KMS-11 (cell line): ENCODE measurements at regions not wholly inside any gene's neighbourhood (a gene's known extent, or its start where the extent isn't known, plus 50 kb on each side); places are given as distances from the start of the nearest gene placed in this dataset.

Experiments
- H2AFZ ChIP-seq: fragments of 200-600 bp; sonication (generic); 2 replicates; pipeline ENCODE4 v1.6.1; 2016; ENCODE audit warnings: antibody characterized with exemption, mixed run types, low read depth
- H3K27ac ChIP-seq: fragments of 200-600 bp; sonication (generic); 2 replicates; pipeline ENCODE4 v1.6.1; 2016; ENCODE audit warnings: mild to moderate bottlenecking, mixed run types
- H3K27me3 ChIP-seq: fragments of 200-600 bp; sonication (generic); 2 replicates; pipeline ENCODE4 v1.6.1; 2017; ENCODE audit warnings: mild to moderate bottlenecking, low read depth, mixed run types, moderate library complexity; ENCODE audit not compliant: insufficient read depth
- H3K36me3 ChIP-seq: fragments of 200-600 bp; sonication (generic); 2 replicates; pipeline ENCODE4 v1.6.1; 2017; ENCODE audit warnings: mild to moderate bottlenecking, mixed run types; ENCODE audit not compliant: insufficient read depth
- H3K4me1 ChIP-seq: fragments of 200-600 bp; sonication (generic); 2 replicates; pipeline ENCODE4 v1.6.1; 2016; ENCODE audit warnings: mild to moderate bottlenecking, low read depth, mixed run types; ENCODE audit not compliant: poor library complexity, severe bottlenecking
- H3K4me2 ChIP-seq: fragments of 200-600 bp; sonication (generic); 2 replicates; pipeline ENCODE4 v1.7.0; 2016; ENCODE audit warnings: mild to moderate bottlenecking, mixed run types
- H3K4me3 ChIP-seq: fragments of 200-600 bp; sonication (generic); IDR thresholded peaks from 2 replicates; pipeline ENCODE4 v1.6.1; 2017; ENCODE audit warnings: low read depth, low read length, mixed read lengths; ENCODE audit not compliant: insufficient read depth
- H3K79me2 ChIP-seq: fragments of 200-600 bp; sonication (generic); 2 replicates; pipeline ENCODE4 v1.6.1; 2016; ENCODE audit warnings: low read depth, mixed run types; ENCODE audit not compliant: insufficient read depth
- H3K9ac ChIP-seq: fragments of 200-600 bp; sonication (generic); 2 replicates; pipeline ENCODE4 v1.6.1; 2016; ENCODE audit warnings: mild to moderate bottlenecking, mixed run types
- H4K20me1 ChIP-seq: fragments of 200-600 bp; sonication (generic); 2 replicates; pipeline ENCODE4 v1.6.1; 2016; ENCODE audit warnings: mild to moderate bottlenecking, mixed run types; ENCODE audit not compliant: insufficient read depth
- TF ChIP-seq, protein P1 (sequence below): fragments of 200-600 bp; sonication (generic); conservative IDR thresholded peaks from 2 replicates; pipeline ENCODE4 v1.6.1; 2017; ENCODE audit warnings: low read depth, mild to moderate bottlenecking, antibody characterized with exemption, low read length, moderate library complexity, mixed read lengths

DNA sequence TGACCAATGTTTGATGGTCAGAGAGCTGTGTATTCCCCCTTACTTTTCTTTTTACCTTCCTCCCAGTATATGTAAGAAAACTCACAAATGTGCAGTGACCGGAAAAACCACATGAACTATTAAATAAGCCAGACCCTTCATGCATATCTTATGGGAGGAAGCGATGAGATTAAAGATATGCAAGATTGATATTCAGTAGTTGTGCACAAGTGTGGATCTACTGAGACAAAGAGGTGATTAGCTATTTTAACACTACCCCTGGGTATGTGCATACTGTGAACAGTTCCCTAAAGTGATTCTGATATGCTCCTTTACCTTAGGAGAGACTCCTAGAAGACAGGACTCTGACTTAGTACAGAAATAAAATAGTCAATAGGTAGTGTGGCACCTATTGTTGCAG lies 328.3 kb downstream of the EPHA4 start:
- Histone ChIP-seq H3K36me3 (no peaks in the 10 kb centered on the region), H3K9ac (no peak overlapping the region), H3K27me3 (no peaks in the 10 kb centered on the region), H3K4me2 (no peak overlapping the region), H4K20me1 (no peaks in the 10 kb centered on the region), H3K27ac (no peak overlapping the region), H3K4me3 (no peak overlapping the region), H3K79me2 (no peaks in the 10 kb centered on the region), H3K4me1 (no peaks in the 10 kb centered on the region), H2AFZ (no peak overlapping the region)
- TF ChIP-seq, protein P1, sequence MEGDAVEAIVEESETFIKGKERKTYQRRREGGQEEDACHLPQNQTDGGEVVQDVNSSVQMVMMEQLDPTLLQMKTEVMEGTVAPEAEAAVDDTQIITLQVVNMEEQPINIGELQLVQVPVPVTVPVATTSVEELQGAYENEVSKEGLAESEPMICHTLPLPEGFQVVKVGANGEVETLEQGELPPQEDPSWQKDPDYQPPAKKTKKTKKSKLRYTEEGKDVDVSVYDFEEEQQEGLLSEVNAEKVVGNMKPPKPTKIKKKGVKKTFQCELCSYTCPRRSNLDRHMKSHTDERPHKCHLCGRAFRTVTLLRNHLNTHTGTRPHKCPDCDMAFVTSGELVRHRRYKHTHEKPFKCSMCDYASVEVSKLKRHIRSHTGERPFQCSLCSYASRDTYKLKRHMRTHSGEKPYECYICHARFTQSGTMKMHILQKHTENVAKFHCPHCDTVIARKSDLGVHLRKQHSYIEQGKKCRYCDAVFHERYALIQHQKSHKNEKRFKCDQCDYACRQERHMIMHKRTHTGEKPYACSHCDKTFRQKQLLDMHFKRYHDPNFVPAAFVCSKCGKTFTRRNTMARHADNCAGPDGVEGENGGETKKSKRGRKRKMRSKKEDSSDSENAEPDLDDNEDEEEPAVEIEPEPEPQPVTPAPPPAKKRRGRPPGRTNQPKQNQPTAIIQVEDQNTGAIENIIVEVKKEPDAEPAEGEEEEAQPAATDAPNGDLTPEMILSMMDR = no peak

DNA sequence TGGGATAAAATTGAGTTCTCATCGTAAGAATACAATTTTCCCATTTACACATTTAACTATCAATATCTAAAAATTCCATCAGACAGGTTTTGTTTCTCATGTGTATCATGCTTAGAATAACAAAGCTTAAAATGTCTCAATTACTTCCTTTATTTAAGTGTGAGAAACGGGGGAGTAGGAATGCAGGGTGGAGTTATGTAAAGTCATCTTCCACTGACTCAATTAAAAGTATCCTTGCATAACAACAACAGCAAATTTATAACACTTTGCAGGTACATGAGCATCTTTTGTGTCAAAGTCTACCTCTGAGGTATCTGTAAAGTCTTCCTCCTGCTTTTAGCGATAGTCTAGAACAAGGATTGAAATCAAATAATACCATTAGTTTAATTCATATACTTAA lies 327.1 kb downstream of the EPHA4 start:
- Histone ChIP-seq H3K36me3 (no peaks in the 10 kb centered on the region), H3K4me2 (no peak overlapping the region), H4K20me1 (no peaks in the 10 kb centered on the region), H3K9ac (no peak overlapping the region), H3K79me2 (no peaks in the 10 kb centered on the region), H2AFZ (no peak overlapping the region), H3K27ac (no peak overlapping the region), H3K4me1 (no peaks in the 10 kb centered on the region), H3K4me3 (no peak overlapping the region), H3K27me3 (no peaks in the 10 kb centered on the region)
- TF ChIP-seq, protein P1 = no peak

DNA sequence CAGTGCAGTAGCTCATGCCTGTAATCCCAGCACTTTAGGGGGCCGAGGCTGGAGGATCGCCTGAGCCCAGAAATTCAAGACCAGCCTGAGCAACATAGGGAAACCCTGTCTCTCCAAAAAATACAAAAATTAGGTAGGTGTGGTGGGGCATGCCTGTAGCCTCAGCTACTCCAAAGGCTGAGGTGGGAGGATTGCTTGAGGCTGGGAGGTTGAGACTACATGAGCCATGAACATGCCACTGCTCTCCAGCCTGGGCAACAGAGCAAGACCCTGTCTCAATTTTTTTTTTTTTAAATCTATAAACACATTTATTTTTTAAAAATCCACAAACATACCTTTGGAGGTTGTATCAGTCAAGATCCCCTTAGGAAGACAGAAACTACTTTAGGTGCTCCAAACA lies 326.3 kb downstream of the EPHA4 start:
- Histone ChIP-seq H2AFZ (no peak overlapping the region), H4K20me1 (no peaks in the 10 kb centered on the region), H3K9ac (no peak overlapping the region), H3K27ac (no peak overlapping the region), H3K4me1 (no peaks in the 10 kb centered on the region), H3K36me3 (no peaks in the 10 kb centered on the region), H3K4me2 (no peak overlapping the region), H3K4me3 (no peak overlapping the region), H3K27me3 (no peaks in the 10 kb centered on the region), H3K79me2 (no peaks in the 10 kb centered on the region)
- TF ChIP-seq, protein P1 = no peak

DNA sequence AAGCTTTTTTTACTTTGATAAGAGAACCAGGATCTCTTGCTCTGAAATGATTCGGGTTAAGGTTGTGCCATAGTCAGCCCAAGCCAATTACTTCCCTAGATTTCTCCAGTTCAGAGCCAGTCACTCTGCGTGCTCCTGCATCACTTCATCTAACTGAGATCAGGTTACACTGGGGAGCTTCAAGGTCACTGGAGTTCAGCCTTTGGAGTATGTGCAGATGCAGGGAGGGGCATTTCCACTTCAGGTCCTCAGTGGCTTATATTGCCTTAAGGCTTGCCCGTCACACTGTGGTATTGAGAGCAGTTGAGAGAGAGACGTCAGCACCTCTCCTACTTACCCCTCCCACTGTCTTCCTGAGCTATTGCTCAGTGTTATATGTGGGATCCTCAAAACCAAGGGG lies 317.8 kb downstream of the EPHA4 start:
- H3K27ac ChIP-seq = no peak overlapping the region
- H3K4me2 ChIP-seq = no peak overlapping the region
- H2AFZ ChIP-seq = no peak overlapping the region
- H3K36me3 ChIP-seq = no peaks in the 10 kb centered on the region
- H3K4me1 ChIP-seq = no peaks in the 10 kb centered on the region
- no peak overlapping the region for H3K9ac ChIP-seq
- TF ChIP-seq, protein P1 = no peak
- no peaks in the 10 kb centered on the region for H3K27me3 ChIP-seq
- no peaks in the 10 kb centered on the region for H4K20me1 ChIP-seq
- no peaks in the 10 kb centered on the region for H3K79me2 ChIP-seq
- no peak overlapping the region for H3K4me3 ChIP-seq

DNA sequence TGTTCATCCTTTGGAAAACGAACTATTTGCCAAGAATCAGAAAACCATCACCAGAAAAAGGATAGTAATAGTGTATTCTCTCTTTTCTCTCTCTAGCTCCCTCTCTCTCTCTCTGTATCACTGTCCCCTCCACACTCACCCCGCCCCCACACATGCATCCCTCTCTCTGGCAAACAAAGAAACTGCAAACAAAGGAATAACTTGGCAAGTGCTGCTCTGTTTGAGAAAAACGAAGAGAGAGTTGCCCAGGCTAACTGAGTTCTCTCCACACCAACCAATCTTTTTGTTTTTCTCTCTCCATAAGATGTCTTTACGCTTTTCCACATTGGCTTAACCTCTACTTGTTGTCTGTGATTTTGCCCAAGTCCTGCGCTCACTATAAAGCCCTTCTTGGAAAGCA lies 316.2 kb downstream of the EPHA4 start:
- no peak overlapping the region for H3K9ac ChIP-seq
- no peaks in the 10 kb centered on the region for H3K36me3 ChIP-seq
- H2AFZ ChIP-seq = no peak overlapping the region
- no peak overlapping the region for H3K4me2 ChIP-seq
- no peak overlapping the region for H3K4me3 ChIP-seq
- H3K27ac ChIP-seq = no peak overlapping the region
- TF ChIP-seq, protein P1 = no peak
- H4K20me1 ChIP-seq = no peaks in the 10 kb centered on the region
- H3K27me3 ChIP-seq = no peaks in the 10 kb centered on the region
- H3K79me2 ChIP-seq = no peaks in the 10 kb centered on the region
- H3K4me1 ChIP-seq = no peaks in the 10 kb centered on the region
